SK-N-MC (cell line): ENCODE measurements at regions not wholly inside any gene's neighbourhood (a gene's known extent, or its start where the extent isn't known, plus 50 kb on each side); places are given as distances from the start of the nearest gene placed in this dataset.
A peak's percentile ranks its signal among the peaks of the same experiment; 100 is the strongest.

ENCODE experiments used
- EZH2 ChIP-seq: fragments of 200-600 bp; sonication (generic); IDR thresholded peaks from one replicate; pipeline ENCODE4 v1.6.1; 2017; ENCODE audit warnings: antibody characterized with exemption
- FOXP2 ChIP-seq: optimal IDR thresholded peaks from 2 replicates; pipeline ENCODE3; 2011; ENCODE audit warnings: mild to moderate bottlenecking, moderate library complexity; ENCODE audit not compliant: insufficient read depth; ENCODE audit errors: extremely low read length, control extremely low read depth
- POLR2AphosphoS5 ChIP-seq: IDR thresholded peaks from 2 replicates; pipeline ENCODE4 v1.6.1; 2012; ENCODE audit warnings: mild to moderate bottlenecking, low read depth, low read length, borderline replicate concordance

DNA sequence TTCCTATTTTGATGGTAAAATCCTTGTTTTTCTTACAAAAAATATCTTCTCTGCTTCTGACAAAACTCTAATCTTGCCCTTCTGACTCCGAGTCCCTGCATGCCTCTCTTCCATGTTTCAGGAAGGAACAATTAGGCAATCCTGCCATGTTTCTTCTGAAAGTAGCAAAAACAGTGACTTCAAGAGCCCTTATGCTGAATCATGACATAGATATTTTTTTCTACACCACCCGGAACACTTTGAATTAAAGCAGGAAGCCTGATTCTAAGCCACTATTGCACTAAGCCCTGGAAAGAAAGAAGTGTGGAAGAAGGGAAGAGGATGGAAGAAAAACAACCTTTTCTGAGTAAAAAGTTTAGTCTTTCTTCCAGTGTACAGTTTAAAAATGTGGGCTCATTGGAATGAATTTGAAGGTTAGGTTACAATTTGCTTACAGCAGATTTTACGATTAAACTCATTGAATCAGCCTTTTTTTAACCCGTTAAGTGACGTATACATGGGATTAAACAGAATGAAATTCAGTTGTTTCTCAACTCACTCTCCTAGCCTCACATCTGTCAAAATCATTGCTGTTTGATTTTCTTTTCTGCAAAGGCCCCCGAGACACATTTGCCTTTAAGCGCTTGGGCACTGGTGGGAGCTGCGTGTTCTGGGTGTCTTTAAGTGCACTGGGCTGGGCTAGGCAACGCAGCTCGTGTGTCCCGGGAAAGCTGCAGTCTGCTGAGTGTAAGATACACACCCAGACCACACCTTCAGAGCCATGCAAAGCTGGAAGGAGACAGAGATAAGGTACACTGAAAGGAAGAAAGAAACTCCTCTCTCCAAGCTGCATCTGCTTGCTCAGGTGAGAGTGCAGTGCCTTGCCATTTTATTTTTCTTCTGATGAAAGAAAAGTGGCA, 159.4 kb upstream of the CITED2 start:
- peak; percentile 36 for TF ChIP-seq POLR2AphosphoS5
- TF ChIP-seq EZH2 = no peak
- no peak for TF ChIP-seq FOXP2
